HuH-7 (cell line): ENCODE measurements at regions not wholly inside any gene's neighbourhood (a gene's known extent, or its start where the extent isn't known, plus 50 kb on each side); places are given as distances from the start of the nearest gene placed in this dataset.

Experiments used
- DNase-seq: peaks from one replicate; pipeline ENCODE4 v3.0.0; 2011; ENCODE audit warnings: low spot score

DNA sequence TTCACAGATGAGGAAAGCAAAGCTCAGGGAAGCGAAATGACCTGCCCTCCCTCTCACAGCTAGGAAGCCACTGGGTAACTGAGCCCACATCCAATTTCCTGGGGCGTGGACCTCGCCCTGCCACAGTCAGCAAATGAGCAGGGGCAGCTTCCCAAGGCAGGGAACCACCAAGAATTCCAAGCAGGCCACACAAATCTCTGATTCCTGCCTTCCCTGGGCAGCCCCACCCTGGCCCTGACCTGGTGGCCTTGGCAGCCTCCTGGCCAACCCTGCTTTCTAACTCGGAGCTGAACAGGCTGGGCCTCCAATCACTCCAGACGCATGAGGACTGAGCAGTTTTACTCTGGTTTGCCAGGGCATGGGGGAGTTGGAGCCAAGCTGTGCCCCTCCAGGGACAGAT, 203.7 kb upstream of the TLE3 start:
- no peak for DNase-seq

DNA sequence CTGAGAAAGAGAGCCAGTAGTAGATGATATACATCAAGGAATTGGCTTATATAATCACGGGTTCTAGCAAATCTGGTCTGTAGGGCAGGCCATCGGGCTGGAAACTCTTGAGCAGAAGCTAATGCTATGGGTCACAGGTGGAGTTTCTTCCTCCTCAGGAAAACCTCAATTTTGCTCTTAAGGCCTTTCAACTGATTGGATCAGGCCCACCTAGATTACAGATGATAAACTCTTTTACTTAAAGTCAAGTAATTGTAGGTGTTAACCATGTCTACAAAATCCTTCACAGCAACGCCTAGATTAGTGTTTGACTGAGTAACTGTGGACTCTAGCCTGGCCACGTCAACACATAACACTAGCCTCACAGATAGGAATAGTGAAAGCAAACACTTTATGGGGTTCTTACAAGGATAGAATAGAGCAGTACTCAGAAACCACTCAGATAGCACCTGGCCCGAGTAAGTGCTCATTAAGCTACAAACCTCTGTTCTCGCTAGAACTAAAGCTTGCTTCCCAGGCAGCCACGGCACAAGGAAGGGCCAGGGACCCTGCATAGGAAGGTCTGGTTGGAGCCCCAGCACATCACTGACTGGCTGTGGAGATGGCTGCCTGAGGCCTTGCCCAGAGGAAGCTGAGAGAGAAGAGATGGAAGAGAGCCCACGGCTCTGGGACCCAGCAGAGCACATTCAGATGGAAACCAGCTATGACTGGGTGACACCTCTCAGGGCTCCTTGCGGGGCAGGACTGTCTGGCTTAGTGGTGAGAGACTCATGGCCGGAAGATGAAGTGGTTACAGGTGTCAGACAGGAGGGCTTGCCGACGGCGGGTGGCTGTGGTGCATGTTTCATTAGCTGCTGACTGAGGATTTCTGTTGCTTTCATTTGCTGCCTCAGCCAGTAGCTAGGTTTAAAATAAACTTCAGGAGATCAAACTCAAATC, 202.5 kb upstream of the TLE3 start:
- no peak for DNase-seq

GRCh38 chr15:70297465-70298058, 199.8 kb upstream of the TLE3 start:
- no peak for DNase-seq

- no peak for DNase-seq
These were observed 197.1 kb upstream of the TLE3 start for GRCh38 chr15:70294731-70295305.

DNA sequence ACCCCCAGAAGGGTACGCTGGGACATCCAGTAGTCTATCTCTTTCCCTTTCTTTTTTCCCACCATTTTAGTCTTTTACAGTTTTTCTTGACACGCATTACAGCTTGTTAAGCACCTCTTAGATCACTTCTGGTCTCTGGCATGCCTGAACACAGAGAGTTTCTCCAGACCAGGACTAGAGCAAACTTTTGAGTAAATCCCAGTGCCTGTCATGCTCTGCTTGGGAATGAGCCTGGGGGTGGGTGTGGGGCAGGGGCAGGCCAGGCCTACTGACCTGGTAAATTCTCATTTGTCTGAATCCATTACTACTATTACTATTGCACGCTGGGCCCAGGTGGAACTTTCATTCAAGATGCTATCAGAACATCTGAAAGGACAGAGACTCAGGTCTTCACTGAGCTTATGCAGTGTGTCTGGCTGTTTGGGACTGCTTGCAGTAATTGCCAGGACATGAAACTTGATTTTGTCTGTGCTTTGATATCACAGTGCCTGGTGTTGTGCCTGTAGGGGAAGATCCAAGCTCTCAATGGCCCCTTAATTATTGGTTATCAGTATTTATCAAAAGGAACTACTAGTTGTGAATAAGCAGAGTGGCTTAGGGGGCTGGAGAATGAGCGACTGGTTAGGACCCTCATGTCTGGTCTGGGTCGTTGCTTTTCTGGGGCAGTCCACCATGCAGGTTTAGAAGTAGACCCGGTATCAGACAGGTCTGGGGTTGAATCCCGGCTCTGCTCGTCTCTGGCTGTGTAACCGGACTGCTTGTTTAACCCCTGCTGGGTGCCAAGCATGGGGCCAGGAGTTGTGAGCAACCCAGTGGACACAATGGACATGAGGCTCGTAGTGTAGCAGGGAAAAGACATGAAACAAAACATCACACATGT, 196.1 kb upstream of the TLE3 start:
- DNase-seq = no peak

DNA sequence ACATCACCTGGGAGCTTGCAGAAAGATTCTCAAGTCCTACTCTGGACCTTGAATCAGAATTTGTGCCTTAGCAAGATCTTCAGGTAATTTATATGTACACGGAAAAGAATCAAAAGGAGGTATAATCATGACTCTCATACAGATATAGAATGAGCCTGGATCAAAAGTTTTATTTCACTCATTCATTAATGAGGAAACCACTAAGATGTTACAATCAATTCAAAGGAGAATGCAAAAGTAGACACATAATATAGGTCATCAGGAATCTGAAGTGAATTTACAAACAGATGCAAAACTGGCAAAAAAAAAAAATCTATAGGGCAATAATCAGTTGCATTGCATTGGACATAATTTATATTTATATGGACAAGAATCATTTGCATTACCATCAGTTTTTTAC, 195.4 kb upstream of the TLE3 start:
- DNase-seq = no peak

GRCh38 chr15:70292076-70292760, 194.5 kb upstream of the TLE3 start:
- no peak for DNase-seq

DNA sequence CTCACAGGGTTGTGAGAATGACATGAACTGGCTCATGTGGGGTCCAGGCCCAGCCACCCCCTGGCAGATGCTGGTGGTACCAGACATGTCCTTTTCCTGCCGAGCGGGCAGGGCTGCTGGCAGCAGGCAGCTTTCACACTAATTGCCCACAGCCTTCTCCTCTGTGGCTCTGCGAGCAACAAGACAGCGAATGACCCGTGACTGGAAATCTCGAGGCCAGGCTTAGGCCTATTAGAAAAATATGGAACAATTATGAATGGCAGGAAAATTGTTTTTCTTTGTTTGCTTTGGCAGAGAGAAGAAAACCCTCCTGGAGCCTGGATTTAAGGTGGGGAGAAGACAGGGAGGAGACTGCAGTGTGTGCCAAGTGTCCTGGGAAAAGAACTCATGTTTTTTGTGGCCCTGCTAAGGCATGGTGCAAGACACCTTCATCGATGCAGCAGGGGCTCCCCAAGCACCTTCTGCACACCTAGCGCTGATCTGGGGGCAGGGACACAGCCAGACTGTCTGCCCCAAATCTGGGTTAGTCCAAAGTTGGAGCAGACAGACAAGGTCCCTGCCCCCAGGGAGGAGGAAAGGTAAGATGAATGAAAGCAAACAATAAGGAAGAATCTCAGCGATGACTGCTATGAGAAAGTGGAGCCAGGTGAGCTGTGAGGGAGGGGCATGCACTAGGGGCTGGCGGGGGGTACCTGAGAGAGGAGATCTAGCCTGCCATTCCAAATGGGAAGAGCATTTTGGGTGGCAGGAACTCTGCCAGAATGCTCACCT, 193.8 kb upstream of the TLE3 start:
- DNase-seq = no peak

DNA sequence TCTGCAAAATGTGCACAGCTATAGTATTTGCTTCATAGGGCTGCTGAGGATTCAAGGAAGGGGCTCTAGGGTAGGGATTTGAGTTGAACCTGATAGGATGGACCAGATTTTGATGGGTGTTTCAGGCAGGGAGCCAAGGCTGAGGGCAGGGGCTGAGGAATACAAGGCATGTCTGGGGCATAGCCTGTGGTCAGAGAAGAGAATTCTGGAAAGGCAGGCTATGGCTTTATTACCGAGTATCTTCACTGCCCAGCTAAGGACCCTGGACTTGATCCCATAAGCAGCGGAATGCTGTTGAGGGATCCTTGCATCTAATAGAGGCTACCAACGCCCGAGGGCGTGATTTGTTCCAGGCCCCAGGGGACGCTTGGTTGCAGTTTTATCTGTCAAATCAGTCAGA, 193.0 kb upstream of the TLE3 start:
- DNase-seq = no peak

DNA sequence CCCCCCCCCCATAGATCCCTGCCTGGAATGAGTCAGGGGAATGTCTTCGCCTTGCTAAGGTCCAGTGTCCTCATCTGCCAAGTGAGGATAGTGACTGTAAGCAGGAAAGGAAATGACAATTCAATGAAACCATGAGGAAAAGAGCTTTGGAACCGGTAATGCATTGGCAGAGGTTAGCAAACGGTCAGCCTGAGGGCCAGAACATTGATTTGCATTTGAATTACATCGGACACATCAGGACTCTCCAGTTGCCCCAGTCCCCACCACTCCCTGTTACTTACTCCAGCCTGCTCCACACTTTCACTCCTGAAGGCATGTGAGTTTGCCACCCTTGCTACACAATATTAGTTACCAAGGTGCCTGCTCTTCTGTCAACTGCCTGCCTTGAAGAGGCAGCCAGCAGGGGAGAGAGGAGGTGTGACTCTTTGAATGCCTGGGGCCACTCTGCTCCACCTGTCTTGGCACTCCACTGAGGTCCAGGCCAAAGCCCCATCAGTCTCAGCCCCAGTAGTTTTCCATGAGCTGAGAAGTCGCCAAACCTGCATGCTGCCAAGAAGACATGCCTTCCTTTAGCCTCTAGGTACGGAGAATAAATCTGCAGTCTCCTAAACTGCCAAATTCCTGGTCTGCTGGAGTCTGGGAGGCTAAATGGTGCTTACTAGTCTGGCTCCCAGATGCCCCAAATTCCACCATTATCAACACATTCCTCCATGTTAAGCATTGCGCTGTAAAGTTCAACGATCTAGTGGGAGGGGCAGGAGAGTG, 191.7 kb upstream of the TLE3 start:
- DNase-seq = no peak

- no peak for DNase-seq
These were observed 188.5 kb upstream of the TLE3 start for GRCh38 chr15:70286113-70286806.

- no peak for DNase-seq
These were observed 186.9 kb upstream of the TLE3 start for GRCh38 chr15:70284438-70285214.

DNA sequence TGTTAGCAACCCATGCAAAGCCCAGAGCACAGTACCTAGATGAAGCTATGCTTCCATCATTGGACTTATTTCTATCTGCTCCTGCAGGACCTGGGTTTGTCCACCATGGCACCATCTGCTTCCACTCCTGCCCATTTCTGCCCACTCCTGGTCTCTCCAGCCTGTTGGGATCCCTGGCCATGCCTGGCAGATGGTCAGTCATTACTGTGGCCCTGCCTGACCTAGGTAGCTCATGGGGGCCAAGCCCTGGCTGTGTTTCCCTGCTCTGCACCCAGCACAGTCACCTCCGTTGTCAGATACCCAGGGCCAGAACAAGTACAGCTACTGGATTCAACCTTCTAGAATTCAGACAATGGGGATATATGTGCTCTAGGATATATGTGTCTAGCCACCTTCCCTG, 185.8 kb upstream of the TLE3 start:
- DNase-seq = no peak

DNA sequence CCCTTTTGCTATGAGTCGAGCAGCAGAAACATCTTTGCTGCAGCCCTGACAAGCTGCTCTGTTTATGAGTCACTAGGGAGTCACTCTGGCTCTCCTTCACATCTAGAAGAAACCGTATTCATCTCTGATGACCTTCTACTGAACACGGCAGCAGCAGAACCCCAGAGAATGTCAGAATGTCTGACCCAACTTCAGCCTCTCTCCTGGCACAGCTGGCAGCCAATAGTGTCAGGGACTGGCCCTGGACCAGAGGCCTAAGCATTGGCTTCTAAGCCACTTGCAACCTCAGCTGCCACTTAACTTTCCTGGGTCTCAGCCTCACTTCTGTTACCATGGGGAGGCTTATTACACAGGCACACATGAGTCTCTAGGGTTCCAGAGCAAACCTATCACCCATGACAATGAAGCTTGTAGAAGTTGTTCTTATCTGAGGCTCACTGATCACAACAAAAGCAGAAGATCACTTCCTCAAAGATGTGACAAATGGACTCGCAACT, 184.1 kb upstream of the TLE3 start:
- DNase-seq = no peak

DNA sequence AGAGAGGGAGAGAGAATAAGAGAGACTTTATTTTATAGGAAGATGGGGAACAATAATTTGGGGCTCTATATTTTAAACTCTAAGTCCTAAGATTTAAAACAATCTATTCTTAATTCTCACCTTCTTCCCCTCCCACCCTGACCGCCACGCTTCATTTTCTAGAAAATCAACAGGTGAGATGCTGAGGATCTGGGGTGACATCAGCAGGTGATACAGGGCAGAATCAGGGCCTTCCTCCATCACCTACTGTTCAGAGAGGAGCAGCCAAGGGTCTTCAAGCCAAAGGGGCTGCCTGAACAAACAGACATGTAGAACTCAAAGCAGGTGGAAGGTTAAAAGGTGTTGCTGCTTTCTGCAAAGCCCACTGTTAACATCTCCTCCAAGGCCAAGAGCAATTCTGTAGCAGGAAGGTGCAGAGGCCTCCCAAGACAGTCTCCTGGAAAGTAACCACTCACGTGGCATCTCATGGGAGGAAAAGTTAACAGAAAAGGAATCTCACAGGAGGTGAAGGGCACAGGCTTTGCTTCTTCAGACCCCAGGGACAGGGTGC, 183.6 kb upstream of the TLE3 start:
- no peak for DNase-seq

GRCh38 chr15:70280781-70281180, 183.1 kb upstream of the TLE3 start:
- DNase-seq = no peak

DNA sequence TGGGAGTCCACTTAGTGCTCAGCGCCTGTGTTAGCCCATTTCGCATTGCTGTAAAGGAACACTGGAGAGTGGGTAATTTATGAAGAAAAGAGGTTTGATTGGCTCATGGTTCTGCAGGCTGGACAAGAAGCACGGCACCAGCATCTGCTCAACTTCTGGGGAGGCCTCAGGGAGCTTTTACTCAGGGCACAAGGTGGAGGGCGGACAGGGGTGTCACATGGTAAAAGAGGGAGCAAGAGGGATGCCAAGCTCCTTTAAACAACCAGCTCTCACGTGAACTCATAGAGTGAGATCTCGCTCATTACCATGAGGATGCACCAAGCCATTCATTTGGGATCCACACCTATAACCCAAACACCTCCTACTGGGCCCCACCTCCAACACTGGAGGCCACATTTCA, 181.4 kb upstream of the TLE3 start:
- no peak for DNase-seq

DNA sequence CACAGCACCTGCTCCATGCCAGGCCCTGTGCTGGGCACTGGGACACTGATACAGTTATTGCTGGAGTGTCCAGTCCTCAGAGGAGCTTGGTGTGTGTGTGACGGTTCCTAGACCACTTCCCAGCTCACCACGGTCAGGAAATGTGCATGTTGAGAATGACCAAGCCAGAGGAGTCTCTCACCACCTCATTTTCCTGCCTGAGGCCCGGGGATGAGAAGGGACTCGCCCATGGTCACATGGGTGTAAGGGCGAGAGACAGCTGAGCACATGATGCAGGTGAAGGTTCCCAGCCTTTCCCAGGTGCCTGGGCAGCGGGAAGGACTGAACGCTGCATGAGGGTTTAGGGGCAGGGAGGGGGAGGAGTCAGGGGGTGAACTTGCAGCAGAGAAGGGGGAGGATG, 180.9 kb upstream of the TLE3 start:
- DNase-seq = no peak
